GM13977 (cell line): ENCODE measurements at regions not wholly inside any gene's neighbourhood (a gene's known extent, or its start where the extent isn't known, plus 50 kb on each side); places are given as distances from the start of the nearest gene placed in this dataset.

Experiments used
- DNase-seq: peaks from one replicate; pipeline ENCODE4 v3.0.0; 2012; ENCODE audit warnings: low spot score
- in situ Hi-C: fragments of 300-500 bp; cut with MboI; formaldehyde crosslinking; loops from one replicate; pipeline ENCODE4 v1.12.0; 2022; ENCODE audit warnings: low sequenced_read_pairs, low pct_unique_long_range_greater_than_20kb, mixed read lengths, inconsistent platforms; ENCODE audit not compliant: unreplicated experiment
- TF ChIP-seq, protein P1 (sequence below): IDR thresholded peaks from 2 replicates; pipeline ENCODE4 v1.5.1; 2012; ENCODE audit warnings: mild to moderate bottlenecking, control low read depth; ENCODE audit not compliant: insufficient read depth; ENCODE audit errors: extremely low read depth, missing control alignments

GRCh38 chr6:68044264-68044663 is 590.8 kb upstream of the ADGRB3 start:
- no peak for DNase-seq
- TF ChIP-seq, protein P1, sequence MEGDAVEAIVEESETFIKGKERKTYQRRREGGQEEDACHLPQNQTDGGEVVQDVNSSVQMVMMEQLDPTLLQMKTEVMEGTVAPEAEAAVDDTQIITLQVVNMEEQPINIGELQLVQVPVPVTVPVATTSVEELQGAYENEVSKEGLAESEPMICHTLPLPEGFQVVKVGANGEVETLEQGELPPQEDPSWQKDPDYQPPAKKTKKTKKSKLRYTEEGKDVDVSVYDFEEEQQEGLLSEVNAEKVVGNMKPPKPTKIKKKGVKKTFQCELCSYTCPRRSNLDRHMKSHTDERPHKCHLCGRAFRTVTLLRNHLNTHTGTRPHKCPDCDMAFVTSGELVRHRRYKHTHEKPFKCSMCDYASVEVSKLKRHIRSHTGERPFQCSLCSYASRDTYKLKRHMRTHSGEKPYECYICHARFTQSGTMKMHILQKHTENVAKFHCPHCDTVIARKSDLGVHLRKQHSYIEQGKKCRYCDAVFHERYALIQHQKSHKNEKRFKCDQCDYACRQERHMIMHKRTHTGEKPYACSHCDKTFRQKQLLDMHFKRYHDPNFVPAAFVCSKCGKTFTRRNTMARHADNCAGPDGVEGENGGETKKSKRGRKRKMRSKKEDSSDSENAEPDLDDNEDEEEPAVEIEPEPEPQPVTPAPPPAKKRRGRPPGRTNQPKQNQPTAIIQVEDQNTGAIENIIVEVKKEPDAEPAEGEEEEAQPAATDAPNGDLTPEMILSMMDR = no peak
- in situ Hi-C loops = no loop called here

- no peak for DNase-seq
- in situ Hi-C loops = no loop called here
- TF ChIP-seq, protein P1 = no peak
Observed at GRCh38 chr6:68043122-68043398, 592.0 kb upstream of the ADGRB3 start.

DNA sequence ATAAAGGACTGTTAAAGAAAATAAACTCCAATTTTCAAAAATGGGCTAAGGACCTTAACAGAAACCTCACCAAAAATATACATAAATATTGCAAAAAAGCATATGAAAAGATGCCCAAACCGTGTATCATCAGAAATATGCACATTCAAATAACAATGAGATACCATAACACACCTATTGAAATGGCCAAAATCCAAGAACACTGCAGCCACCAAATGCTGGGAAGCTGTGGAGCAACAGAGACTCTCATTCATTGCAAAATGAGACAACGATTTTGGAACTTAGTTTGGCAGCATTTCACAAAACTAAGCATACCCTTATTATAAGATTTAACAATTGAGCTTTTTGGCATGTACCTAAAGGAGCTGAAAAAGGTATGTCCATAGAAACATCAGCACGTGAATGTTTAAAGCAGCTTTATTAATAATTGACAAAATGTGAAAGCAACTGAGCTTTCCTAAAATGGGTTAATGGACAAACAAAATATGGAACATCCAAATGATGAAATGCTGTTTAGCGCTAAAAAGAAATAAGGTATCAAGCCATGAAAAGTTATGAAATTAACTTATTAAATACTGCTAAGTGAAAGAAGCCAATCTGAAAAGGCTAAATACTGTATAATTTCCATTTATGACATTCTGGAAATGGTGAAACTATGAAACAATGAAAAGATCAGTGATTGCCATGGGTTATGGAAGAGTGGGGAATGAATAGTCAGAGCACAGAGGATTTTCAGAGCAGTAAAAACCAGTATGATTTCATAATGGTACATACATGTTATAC is 592.6 kb upstream of the ADGRB3 start:
- no peak for DNase-seq
- in situ Hi-C loops = no loop called here
- TF ChIP-seq, protein P1 = no peak

- DNase-seq = no peak
- in situ Hi-C loops = no loop called here
- TF ChIP-seq, protein P1 = no peak
Observed at GRCh38 chr6:68040780-68041179, 594.3 kb upstream of the ADGRB3 start.

- TF ChIP-seq, protein P1 = no peak
- in situ Hi-C loops = no loop called here
- no peak for DNase-seq
Observed at GRCh38 chr6:68040312-68040778, 594.7 kb upstream of the ADGRB3 start.

- in situ Hi-C loops = no loop called here
- no peak for DNase-seq
- TF ChIP-seq, protein P1 = no peak
Observed at GRCh38 chr6:68039641-68040311, 595.3 kb upstream of the ADGRB3 start.
